Spleen (tissue), 11 donors: ENCODE measurements at regions not wholly inside any gene's neighbourhood (a gene's known extent, or its start where the extent isn't known, plus 50 kb on each side); places are given as distances from the start of the nearest gene placed in this dataset.

Experiments used
- DNase-seq: peaks from one replicate; pipeline ENCODE4 v3.0.0-alpha.2; 2020
- H3K27ac ChIP-seq, 8 donors: fragments of 200-600 bp; sonication (generic) in 7 of 8; 1 replicate in 4 of 8; 2 replicates in 4 of 8; pipeline versions ENCODE4 v1.5.0 to v1.8.0; 2016 to 2021; ENCODE audit warnings: inconsistent platforms in 4 of 8, mild to moderate bottlenecking in 4 of 8, moderate library complexity in 1 of 8
- H3K27me3 ChIP-seq, 7 donors: fragments of 200-600 bp; sonication (generic) in 6 of 7; replicated peaks in 1 of 7; 1 replicate in 4 of 7; 2 replicates in 3 of 7; pipeline versions ENCODE4 v1.5.0 to v1.8.0; 2016 to 2021; ENCODE audit warnings: inconsistent platforms in 3 of 7, mild to moderate bottlenecking in 1 of 7
- H3K36me3 ChIP-seq, 6 donors: fragments of 200-600 bp; sonication (generic) in 5 of 6; 1 replicate in 4 of 6; 2 replicates in 2 of 6; pipeline versions ENCODE4 v1.5.0 to v1.8.0; 2016 to 2021; ENCODE audit warnings: inconsistent platforms in 2 of 6
- H3K4me1 ChIP-seq, 6 donors: fragments of 200-600 bp; sonication (generic) in 5 of 6; 1 replicate in 3 of 6; 2 replicates in 3 of 6; pipeline versions ENCODE4 v1.5.0 to v1.8.0; 2016 to 2021; ENCODE audit warnings: inconsistent platforms in 3 of 6
- H3K4me3 ChIP-seq, 8 donors: fragments of 200-600 bp; sonication (generic) in 7 of 8; 1 replicate in 4 of 8; 2 replicates in 4 of 8; pipeline versions ENCODE4 v1.5.0 to v1.8.0; 2016 to 2021; ENCODE audit warnings: inconsistent platforms in 4 of 8, mild to moderate bottlenecking in 4 of 8, moderate library complexity in 2 of 8
- H3K9me3 ChIP-seq, 8 donors: fragments of 200-600 bp; sonication (generic) in 7 of 8; 1 replicate in 4 of 8; 2 replicates in 4 of 8; pipeline versions ENCODE4 v1.5.0 to v1.8.0; 2016 to 2021; ENCODE audit warnings: inconsistent platforms in 4 of 8
- CTCF ChIP-seq, 11 experiments: fragments of 200-600 bp in 7 of 11; fragments of 450-650 bp in 4 of 11; sonication (generic) in 4 of 11; IDR thresholded peaks in 8 of 11; conservative IDR thresholded peaks in 3 of 11; 1 replicate in 7 of 11; 2 replicates in 4 of 11; pipeline versions ENCODE4 v1.4.0 to v1.8.0; 2016 to 2021; ENCODE audit warnings: antibody characterized with exemption in 11 of 11, inconsistent platforms in 4 of 11, mild to moderate bottlenecking in 1 of 11
- POLR2A ChIP-seq, 3 donors: fragments of 450-650 bp; IDR thresholded peaks; one replicate each; pipeline ENCODE4 v1.5.1; 2017; ENCODE audit warnings: antibody characterized with exemption in 3 of 3, mild to moderate bottlenecking in 1 of 3
- POLR2AphosphoS5 ChIP-seq, 3 donors: sonication (generic); formaldehyde crosslinking; IDR thresholded peaks; one replicate each; pipeline ENCODE4 v1.5.1; 2017; ENCODE audit warnings: antibody characterized with exemption in 3 of 3
- WGBS, 5 donors: extraction: QIAGEN DNeasy Blood & Tissue Kit in 3 of 5; methylation state at CpG; one replicate each; pipeline versions ENCODE4 v1.1.5 to v1.1.7; 2013 to 2018; 5-methylcytosine and 5-hydroxymethylcytosine counted together
- intact Hi-C: fragments of 100-400 bp; cut with DNase I; formaldehyde crosslinking; loops from one replicate; pipeline ENCODE4 v1.15.0; 2023; ENCODE audit warnings: low total_unique reads
- donor health status: healthy with polysubstance abuse.
- donor health status: DM: no; HTN: no; CAD: no; lungs with moderate emphysema.
- donor health status: DM: no; HTN: no; CAD: no.
- donor health status: Bipolar disorder and iron deficiency.
- donor health status: healthy.
- donor health status: DM: no; HTN: no; CAD: no.
- donor health status: DM: yes; HTN: yes; CAD: no.

GRCh38 chr10:57986422-57986821 lies 281.3 kb downstream of the IPMK start:
- TF ChIP-seq CTCF (IDR thresholded peaks at IDR 0.05 in 8 of 11, conservative IDR thresholded peaks at IDR 0.05 in 3 of 11) (no peak), POLR2A (IDR thresholded peaks at IDR 0.05) (no peak), POLR2AphosphoS5 (IDR thresholded peaks at IDR 0.05) (no peak)
- no peaks in the 10 kb centered on the region for H3K27me3 ChIP-seq
- 86 to 100% (median 92%) methylated on average over 1 of the region's 1 CpG for WGBS, 5 donors
- H3K4me1 ChIP-seq, result no peaks in the 10 kb centered on the region
- no peaks in the 10 kb centered on the region for H3K36me3 ChIP-seq
- intact Hi-C loops, result no loop called here
- H3K27ac ChIP-seq, result no peak overlapping the region
- H3K4me3 ChIP-seq, result no peak overlapping the region
- DNase-seq, result no peak
- H3K9me3 ChIP-seq, result no peaks in the 10 kb centered on the region

- Histone ChIP-seq H3K36me3 (no peaks in the 10 kb centered on the region), H3K4me3 (no peak overlapping the region), H3K27ac (no peak overlapping the region), H3K4me1 (no peaks in the 10 kb centered on the region), H3K27me3 (no peaks in the 10 kb centered on the region), H3K9me3 (peaks cover 0 to under 1% (median 0%) of the 10 kb centered on the region in 8 donors)
- TF ChIP-seq CTCF (IDR thresholded peaks at IDR 0.05 in 8 of 11, conservative IDR thresholded peaks at IDR 0.05 in 3 of 11), result no peak
- no peak for TF ChIP-seq POLR2A (IDR thresholded peaks at IDR 0.05)
- TF ChIP-seq POLR2AphosphoS5 (IDR thresholded peaks at IDR 0.05), result no peak
- DNase-seq, result no peak
- intact Hi-C loops, result no loop called here
- WGBS, 5 donors, result 29 to 48% (median 37%) methylated on average over 3 of the region's 3 CpGs
Measured at GRCh38 chr10:57983281-57983791, 284.4 kb downstream of the IPMK start.

- intact Hi-C loops, result no loop called here
- 50 to 69% (median 59%) methylated on average over 3 of the region's 3 CpGs for WGBS, 5 donors
Measured at GRCh38 chr10:57982091-57982490, 285.6 kb downstream of the IPMK start.

GRCh38 chr10:57979956-57980355 lies 287.7 kb downstream of the IPMK start:
- Histone ChIP-seq H3K27me3 (no peaks in the 10 kb centered on the region), H3K36me3 (no peaks in the 10 kb centered on the region), H3K9me3 (peaks cover 0 to 15% (median 5%) of the 10 kb centered on the region in 8 donors), H3K4me3 (no peak overlapping the region), H3K27ac (no peak overlapping the region), H3K4me1 (no peaks in the 10 kb centered on the region)
- intact Hi-C loops, result no loop called here
- 75 to 90% (median 89%) methylated on average over 2 of the region's 2 CpGs for WGBS, 5 donors
- TF ChIP-seq CTCF (IDR thresholded peaks at IDR 0.05 in 8 of 11, conservative IDR thresholded peaks at IDR 0.05 in 3 of 11) (no peak), POLR2A (IDR thresholded peaks at IDR 0.05) (no peak), POLR2AphosphoS5 (IDR thresholded peaks at IDR 0.05) (no peak)
- no peak for DNase-seq

More at GRCh38 chr10:57982091-57982490, 285.6 kb downstream of the IPMK start:
- TF ChIP-seq CTCF (IDR thresholded peaks at IDR 0.05 in 8 of 11, conservative IDR thresholded peaks at IDR 0.05 in 3 of 11) (no peak), POLR2A (IDR thresholded peaks at IDR 0.05) (no peak), POLR2AphosphoS5 (IDR thresholded peaks at IDR 0.05) (no peak)
- H3K4me1 ChIP-seq, result no peaks in the 10 kb centered on the region
- no peaks in the 10 kb centered on the region for H3K27me3 ChIP-seq
- H3K9me3 ChIP-seq, result peaks cover 0 to 9% (median 2%) of the 10 kb centered on the region in 8 donors
- no peak for DNase-seq
- H3K36me3 ChIP-seq, result no peaks in the 10 kb centered on the region
- no peak overlapping the region for H3K4me3 ChIP-seq
- H3K27ac ChIP-seq, result no peak overlapping the region
